HG03354 (cell line): ENCODE measurements at regions not wholly inside any gene's neighbourhood (a gene's known extent, or its start where the extent isn't known, plus 50 kb on each side); places are given as distances from the start of the nearest gene placed in this dataset.

Experiments used
- ATAC-seq: cut with Tn5 transposase; IDR thresholded peaks from one replicate; pipeline ENCODE4 v1.9.1; 2021; ENCODE audit warnings: mild to moderate bottlenecking; ENCODE audit not compliant: unreplicated experiment, poor library complexity, severe bottlenecking

DNA sequence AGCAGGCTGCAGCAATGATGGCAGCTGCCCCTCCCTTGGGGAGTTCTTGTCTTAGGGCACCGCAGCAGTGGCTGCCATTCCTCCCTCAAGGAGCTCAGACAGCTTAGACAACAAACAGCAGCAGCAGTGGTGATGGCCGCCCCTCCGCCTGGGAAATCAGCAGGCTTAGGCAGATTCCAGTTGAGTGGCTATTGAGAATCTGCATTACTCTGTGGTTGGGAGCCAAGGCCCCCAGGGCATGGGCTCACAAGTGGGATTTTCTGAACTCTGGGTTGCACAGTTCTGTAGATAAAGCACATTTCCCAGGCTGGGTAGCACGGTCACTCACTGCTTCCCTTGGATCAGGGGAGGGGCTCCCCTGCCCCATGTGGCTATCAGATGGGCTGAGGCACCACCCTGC, 1280.7 kb upstream of the TMPRSS15 start:
- no peak for ATAC-seq

DNA sequence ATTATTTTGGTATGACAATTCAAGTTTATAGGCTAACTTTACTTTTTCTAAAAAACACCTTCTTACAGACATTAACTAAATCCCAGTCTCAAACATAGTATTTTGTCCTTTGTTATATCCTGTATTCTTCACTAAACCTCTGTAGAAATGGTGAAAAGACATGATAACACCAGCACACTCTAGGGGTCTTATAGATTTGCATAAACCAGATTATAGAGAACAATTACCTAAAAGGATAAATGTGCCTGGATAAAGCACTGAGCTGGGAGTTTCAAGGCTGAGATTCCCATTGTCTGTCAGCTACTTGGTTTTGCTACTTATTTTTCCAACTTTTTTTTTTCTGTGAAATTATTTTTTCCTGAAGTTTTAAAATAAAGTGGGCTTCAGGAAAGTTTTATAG, 1288.6 kb upstream of the TMPRSS15 start:
- ATAC-seq: no peak

- ATAC-seq: no peak
Measured at GRCh38 chr21:19695796-19696195, 1292.2 kb upstream of the TMPRSS15 start.

DNA sequence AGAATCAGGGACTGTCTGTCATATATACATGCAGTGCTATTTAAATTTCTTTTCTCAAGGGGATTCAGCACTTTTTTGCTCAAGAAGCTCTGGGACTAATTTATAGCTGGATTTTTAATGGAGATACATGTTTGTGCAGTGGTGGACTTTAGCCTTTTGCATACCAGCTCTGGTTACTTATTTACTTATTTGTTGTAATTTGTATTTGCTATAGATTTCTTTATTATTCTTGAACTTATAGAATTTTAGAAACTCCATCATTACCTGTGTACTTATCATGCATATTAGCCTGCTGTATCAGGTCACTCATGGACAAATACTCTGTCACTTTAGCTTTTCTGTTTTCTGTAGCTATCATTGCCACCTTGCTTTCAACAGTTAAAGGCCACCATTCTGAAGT, 1296.9 kb upstream of the TMPRSS15 start:
- no peak for ATAC-seq

DNA sequence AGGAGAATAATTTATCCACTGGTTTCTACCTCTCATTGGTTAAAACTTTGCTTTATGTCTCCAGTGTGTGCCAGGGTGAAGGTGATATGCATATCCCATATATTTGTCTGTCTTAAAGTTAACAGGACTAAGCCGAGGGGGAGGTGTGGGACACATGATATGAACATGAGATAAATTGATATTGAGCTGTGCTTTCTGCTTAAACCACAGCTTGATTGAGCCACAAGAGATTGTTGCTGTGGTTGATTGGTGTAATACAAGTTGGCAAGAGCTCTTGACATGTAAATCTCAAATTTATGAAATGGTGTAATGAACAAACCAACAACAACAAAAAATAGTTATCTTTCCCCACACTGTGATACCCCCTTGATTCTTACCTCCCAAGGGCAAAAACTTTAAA, 1295.5 kb upstream of the NCAM2 start:
- ATAC-seq: no peak

- no peak for ATAC-seq
Measured at GRCh38 chr21:19704832-19705231, 1293.4 kb upstream of the NCAM2 start.

- ATAC-seq: no peak
Measured at GRCh38 chr21:19712441-19712840, 1285.8 kb upstream of the NCAM2 start.

GRCh38 chr21:19713313-19713712, 1284.9 kb upstream of the NCAM2 start:
- no peak for ATAC-seq

GRCh38 chr21:19724081-19724480, 1274.1 kb upstream of the NCAM2 start:
- no peak for ATAC-seq

GRCh38 chr21:19731251-19731650, 1267.0 kb upstream of the NCAM2 start:
- no peak for ATAC-seq

- ATAC-seq: no peak
Measured at GRCh38 chr21:19759836-19760235, 1238.4 kb upstream of the NCAM2 start.

- ATAC-seq: no peak
Measured at GRCh38 chr21:19767546-19767945, 1230.7 kb upstream of the NCAM2 start.

DNA sequence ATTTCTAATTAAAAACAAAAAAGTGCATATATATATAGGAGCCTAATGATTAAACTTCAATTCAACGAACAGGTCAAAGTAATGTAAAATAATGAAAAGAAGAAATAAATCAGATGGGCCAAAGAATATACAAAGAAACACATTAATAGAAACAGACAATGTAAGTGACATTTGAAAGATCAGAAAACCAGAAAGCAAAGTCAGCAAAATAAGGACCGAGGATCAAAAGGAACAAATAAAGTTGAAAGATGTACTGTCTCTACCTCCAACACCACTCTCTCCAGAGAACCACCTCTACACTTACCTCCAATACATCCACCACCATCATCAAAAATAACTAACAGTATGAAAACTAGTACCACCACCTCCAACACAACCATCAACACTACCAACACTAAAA, 1226.3 kb upstream of the NCAM2 start:
- ATAC-seq: no peak

GRCh38 chr21:19776076-19776475, 1222.1 kb upstream of the NCAM2 start:
- no peak for ATAC-seq

DNA sequence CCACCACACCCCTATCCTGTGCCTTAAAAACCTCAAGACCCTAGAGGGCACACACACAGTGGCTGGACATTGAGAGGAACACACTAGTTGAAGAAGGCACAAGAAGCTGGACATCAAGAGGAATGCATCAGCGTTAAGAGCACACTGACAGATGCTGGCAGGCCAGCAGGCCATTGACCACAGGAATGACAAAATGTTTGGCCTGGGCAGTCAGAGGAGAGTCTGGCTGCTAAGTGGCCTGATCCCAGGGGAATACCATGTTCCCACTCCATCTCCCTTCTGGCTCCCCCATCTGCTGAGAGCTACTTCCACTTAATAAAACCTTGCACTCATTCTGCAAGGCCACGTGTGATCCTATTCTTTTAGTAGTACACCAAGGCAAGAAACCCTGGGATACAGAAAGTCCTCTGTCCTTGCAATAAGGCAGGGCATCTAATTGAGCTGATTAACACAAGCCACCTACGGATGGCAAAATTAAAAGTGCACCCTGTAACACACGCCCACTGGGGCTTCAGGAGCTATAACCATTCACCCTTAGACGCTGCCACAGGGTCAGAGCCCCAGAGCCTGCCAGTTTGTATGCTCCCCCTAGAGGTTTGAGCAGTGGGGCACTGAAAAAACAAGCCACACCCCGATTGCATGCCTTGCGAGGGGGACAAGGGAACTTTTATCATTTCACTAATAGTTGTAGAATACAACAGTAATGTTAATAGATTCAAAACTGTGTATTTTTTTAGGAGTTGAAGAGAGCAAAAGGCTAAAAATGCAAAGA, 1216.1 kb upstream of the NCAM2 start:
- ATAC-seq: no peak

- no peak for ATAC-seq
Measured at GRCh38 chr21:19785941-19786340, 1212.3 kb upstream of the NCAM2 start.

- no peak for ATAC-seq
Measured at GRCh38 chr21:19792004-19792403, 1206.2 kb upstream of the NCAM2 start.

DNA sequence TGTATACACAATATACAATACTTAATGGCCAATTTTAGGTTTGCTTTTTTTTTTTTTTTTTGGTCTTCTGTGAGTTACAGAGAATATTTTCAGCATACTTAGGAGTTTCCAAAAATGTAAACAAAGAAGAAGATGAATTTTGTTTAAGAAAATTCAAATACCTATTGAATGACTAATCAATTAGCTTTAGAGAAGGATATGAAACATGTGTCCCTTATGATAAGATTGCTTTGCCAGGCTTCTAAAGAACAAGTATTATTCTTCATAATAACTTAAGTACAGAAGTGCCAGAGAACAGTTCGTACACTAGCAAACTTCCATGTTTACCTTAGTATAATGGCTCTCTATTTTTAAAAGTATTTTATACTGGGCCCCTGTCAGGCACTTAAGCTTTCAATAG, 1191.0 kb upstream of the NCAM2 start:
- no peak for ATAC-seq

- ATAC-seq: no peak
Measured at GRCh38 chr21:19810779-19811178, 1187.4 kb upstream of the NCAM2 start.

DNA sequence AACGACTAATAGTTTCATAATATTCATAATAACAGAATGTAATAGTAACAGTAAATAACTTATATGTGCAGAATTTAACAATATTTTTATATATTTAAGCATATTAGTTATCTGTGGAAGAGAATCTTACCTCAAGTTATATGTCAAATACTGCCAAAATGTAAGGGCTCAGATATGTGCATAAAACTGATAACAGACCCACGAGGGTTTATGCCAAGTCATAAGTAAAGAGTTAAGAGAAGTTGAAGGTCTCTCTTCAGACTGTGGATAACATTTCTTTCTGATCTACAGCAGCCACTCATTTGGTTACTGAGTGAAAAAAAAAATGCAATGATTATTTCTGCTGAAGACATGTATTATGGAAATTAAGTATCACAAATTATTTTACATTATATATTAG, 1167.8 kb upstream of the NCAM2 start:
- ATAC-seq: no peak

- ATAC-seq: no peak
Measured at GRCh38 chr21:19832551-19832950, 1165.7 kb upstream of the NCAM2 start.

DNA sequence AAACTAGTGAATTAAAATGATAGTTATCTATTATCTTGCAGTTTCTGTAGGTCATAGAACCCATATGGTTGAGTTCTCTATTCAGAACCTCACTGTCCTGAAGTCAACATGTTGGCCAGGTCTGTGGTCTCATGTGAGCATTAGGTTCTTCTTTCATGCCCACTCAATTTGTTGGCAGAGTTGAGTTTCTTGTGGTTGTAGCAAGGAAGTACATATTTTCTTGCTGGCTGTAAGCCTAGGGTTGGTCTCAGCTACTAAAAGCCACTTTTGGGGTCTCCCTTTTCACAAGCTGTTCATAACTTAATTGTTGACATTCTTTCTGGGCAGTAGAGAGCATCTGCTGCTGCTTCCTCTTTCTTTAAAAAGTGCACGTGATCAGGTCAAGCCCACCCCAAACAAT, 1165.1 kb upstream of the NCAM2 start:
- no peak for ATAC-seq
